ENCODE measurements at regions not wholly inside any gene's neighbourhood (a gene's known extent, or its start where the extent isn't known, plus 50 kb on each side); places are given as distances from the start of the nearest gene placed in this dataset.
"Not testable (repeated sequence)": the region's sequence is repeated elsewhere in the genome, so short reads cannot be mapped to it uniquely, and the experiment has no call there.

- DNase-seq (ENCODE audit: low spot score): no peak
Measured at GRCh38 chrX:77003530-77003929, 443.7 kb upstream of the FGF16 start.

GRCh38 chrX:77003956-77004355 is 443.2 kb upstream of the FGF16 start:
- DNase-seq (ENCODE audit: low spot score): no peak

DNA sequence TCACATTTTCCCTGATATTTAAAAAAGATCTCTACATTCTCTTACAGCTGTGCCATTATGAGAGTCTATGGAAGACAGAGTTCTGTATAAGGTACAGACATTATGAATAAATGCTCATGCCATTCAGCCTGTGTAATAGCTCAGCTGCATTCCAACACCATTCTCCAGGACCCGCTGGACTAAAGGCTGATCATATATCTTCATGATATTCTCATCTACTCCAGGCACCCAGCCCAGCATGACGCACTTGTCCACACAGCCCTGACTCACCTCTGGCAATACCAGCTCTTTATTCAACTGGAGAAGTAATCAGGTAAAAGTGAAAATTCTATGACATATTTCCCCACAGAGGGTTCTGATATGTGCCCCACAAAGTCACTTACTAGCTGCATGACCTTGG is 437.5 kb upstream of the FGF16 start:
- DNase-seq (ENCODE audit: low spot score): no peak

- no peak for DNase-seq (ENCODE audit: low spot score)
Measured at GRCh38 chrX:77014377-77015372, 432.5 kb upstream of the FGF16 start.

DNA sequence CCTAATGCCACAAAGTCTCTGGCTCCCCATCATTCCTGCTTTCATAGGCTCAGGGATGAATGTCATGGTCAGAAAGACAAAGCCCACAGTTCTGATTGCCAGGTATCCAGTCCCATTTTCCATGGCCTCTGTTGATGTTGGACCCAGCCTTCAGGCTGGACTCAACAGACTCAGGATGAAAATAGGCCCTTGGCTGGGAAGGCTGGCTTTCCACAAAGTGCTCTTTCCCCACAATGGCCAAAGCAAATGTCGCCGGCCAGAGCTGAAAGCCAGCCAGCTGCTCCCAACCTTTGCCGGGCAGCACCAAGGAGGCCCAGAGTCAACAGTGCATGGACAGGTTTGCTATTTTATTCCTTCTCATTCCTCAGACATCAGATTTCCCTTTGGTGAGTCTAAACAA is 430.1 kb upstream of the FGF16 start:
- DNase-seq (ENCODE audit: low spot score): no peak

DNA sequence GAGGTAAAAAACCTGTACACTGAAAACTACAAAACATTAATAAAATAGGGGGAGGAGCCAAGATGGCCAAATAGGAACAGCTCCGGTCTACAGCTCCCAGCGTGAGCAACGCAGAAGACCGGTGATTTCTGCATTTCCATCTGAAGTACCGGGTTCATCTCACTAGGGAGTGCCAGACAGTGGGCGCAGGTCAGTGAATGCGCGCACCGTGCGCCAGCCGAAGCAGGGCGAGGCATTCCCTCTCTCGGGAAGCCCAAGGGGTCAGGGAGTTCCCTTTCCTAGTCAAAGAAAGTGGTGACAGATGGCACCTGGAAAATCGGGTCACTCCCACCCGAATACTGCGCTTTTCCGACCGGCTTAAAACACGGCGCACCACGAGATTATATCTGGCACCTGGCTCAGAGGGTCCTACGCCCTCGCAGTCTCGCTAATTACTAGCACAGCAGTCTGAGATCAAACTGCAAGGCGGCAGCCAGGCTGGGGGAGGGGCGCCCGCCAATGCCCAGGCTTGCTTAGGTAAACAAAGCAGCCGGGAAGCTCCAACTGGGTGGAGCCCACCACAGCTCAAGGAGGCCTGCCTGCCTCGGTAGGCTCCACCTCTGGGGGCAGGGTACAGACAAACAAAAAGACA is 400.9 kb upstream of the FGF16 start:
- DNase-seq (ENCODE audit: low spot score): not testable (repeated sequence)

GRCh38 chrX:77060572-77060971 is 386.6 kb upstream of the FGF16 start:
- no peak for DNase-seq (ENCODE audit: low spot score)

DNA sequence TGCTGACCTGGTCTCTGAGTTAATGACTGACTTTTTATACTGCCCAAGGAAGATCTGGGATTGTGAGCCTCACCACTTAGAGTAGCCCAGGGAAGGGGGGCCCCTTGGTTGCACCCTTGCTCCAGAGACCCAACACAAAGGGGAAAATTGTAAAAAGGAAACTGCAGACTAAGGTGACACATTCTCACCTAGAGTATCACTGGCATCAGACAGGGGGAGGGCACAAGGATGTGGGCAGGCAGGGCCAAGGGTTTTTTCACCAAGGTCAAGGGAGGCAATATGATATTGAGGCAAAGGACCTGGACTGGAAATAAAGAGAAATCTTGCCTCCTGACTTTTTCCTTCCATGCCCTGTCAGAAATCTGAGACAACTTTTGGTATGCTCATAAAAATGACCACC is 386.2 kb upstream of the FGF16 start:
- no peak for DNase-seq (ENCODE audit: low spot score)

DNA sequence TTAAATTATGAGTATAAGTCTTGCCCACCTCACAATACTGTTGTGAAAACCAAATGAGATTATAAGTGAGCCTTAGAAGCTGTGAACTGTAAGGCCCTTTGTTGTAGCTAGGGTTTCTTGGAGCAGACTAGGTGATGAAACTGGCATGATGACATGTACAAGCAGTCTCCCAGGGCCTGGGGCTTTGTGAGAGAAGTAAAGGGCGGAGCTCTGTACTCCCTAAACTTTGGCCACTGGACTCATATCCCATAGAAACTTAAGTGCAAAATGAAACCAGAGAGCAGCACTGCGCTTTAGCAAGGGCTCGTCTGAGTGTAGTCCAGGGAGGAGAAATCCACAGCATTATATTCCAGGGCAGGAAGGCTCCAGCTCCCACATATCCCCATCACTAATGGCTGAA is 385.6 kb upstream of the FGF16 start:
- no peak for DNase-seq (ENCODE audit: low spot score)

GRCh38 chrX:77065896-77066295 is 381.3 kb upstream of the FGF16 start:
- no peak for DNase-seq (ENCODE audit: low spot score)

- no peak for DNase-seq (ENCODE audit: low spot score)
Measured at GRCh38 chrX:77070202-77070918, 376.8 kb upstream of the FGF16 start.

- no peak for DNase-seq (ENCODE audit: low spot score)
Measured at GRCh38 chrX:77076896-77077295, 370.3 kb upstream of the FGF16 start.

GRCh38 chrX:77081237-77081636 is 366.0 kb upstream of the FGF16 start:
- DNase-seq (ENCODE audit: low spot score): not testable (repeated sequence)

DNA sequence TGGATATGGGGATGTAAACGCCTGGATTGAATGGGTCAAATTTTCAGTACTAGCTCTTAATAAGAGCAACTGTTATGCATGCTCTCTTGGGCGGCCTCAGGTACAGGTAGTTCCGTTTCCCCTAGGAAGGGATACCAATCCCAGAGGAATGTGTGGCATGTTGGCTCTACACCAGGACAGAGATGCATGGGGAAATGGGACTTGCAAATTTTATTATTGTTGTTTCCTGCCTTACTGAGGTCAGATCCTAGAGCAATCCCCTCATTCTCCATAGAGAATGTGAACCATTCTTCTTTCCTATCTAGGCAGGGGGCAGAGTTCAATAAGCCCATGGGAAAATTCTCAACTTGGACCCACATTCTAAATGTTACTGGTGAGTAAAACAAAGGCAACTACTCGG is 361.8 kb upstream of the FGF16 start:
- DNase-seq (ENCODE audit: low spot score): no peak

GRCh38 chrX:77087529-77088169 is 359.5 kb upstream of the FGF16 start:
- peak; percentile 20 for DNase-seq (ENCODE audit: low spot score)

DNA sequence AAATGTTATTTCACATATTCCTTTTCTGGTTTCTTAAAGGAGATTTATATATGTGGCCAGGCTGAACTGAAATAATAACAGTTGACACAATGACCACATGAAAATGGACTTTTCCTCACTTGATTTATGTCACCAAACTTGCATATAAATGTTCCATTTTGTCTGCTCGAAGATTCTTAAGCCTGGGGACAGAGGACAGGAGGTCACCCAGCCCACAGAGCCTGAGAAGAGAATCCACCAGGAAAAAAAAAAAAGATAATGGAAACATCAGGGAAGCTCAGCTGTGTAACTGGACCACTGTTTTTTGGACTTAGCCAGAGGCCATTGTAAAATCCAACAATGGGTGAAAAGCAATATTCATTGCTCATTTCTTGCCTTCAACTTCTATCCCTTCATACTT is 359.0 kb upstream of the FGF16 start:
- DNase-seq (ENCODE audit: low spot score): no peak

- no peak for DNase-seq (ENCODE audit: low spot score)
Measured at GRCh38 chrX:77114501-77114900, 332.7 kb upstream of the FGF16 start.

- no peak for DNase-seq (ENCODE audit: low spot score)
Measured at GRCh38 chrX:77118686-77119085, 328.5 kb upstream of the FGF16 start.

DNA sequence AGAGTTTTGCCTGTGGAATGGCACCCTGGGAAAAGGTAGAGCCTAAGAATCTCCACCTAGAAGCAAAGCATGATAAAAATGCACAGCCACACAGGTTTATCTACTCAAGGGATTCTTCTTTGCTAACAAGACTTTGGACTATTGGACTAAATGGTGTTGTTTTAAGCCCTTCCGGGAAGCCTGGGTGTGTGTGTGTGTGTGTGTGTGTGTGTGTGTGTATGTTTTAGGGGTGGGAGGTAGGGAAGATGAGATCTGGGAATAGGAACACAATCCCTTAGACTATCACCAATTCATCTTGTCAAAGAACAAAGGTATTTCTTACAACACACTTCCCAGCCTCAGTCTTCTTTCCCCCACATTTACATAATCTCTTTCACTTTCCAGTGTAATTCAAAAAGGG is 327.5 kb upstream of the FGF16 start:
- no peak for DNase-seq (ENCODE audit: low spot score)

DNA sequence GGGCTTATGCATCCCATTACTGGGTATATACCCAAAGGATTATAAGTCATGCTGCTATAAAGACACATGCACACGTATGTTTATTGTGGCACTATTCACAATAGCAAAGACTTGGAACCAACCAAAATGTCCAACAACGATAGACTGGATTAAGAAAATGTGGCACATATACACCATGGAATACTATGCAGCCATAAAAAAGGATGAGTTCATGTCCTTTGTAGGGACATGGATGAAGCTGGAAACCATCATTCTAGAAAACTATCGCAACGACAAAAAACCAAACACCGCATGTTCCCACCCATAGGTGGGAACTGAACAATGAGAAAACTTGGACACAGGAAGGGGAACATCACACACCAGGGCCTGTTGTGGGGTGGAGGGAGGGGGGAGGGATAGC is 323.3 kb upstream of the FGF16 start:
- DNase-seq (ENCODE audit: low spot score): not testable (repeated sequence)

DNA sequence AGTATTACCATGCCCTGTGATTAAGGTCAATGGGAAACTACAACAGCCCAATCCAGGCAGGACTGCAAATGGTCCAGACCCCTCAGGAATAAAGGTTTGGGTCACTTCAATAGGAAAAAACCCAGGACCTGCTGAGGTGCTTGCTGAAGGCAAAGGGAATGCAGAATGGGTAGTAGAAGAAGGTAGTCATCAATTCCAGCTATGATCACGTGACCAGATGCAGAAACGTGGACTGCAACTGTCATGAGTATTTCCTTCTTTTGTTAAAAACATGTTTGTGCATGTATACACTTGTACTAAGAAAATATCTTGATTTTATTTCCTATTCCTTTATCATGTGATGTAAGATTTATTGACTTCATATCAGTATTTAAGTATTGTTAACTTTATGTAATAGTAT is 319.6 kb upstream of the FGF16 start:
- DNase-seq (ENCODE audit: low spot score): not testable (repeated sequence)

GRCh38 chrX:77143907-77144306 is 303.3 kb upstream of the FGF16 start:
- DNase-seq (ENCODE audit: low spot score): no peak

All from AG20443 (cell line).